VCaP (cell line): ENCODE measurements at regions not wholly inside any gene's neighbourhood (a gene's known extent, or its start where the extent isn't known, plus 50 kb on each side); places are given as distances from the start of the nearest gene placed in this dataset.
A peak's percentile ranks its signal among the peaks of the same experiment; 100 is the strongest.
"Not testable (repeated sequence)": the region's sequence is repeated elsewhere in the genome, so short reads cannot be mapped to it uniquely, and the experiment has no call there.

Experiments used
- H3K27ac ChIP-seq: fragments of 450-650 bp; 2 replicates; pipeline ENCODE4 v1.5.1; 2017
- TF ChIP-seq, protein P1 (sequence below): fragments of 450-650 bp; conservative IDR thresholded peaks from 2 replicates; pipeline ENCODE4 v1.5.1; 2017; ENCODE audit warnings: mild to moderate bottlenecking, moderate library complexity

GRCh38 chr10:58066979-58067378, 200.7 kb downstream of the IPMK start:
- TF ChIP-seq, protein P1, sequence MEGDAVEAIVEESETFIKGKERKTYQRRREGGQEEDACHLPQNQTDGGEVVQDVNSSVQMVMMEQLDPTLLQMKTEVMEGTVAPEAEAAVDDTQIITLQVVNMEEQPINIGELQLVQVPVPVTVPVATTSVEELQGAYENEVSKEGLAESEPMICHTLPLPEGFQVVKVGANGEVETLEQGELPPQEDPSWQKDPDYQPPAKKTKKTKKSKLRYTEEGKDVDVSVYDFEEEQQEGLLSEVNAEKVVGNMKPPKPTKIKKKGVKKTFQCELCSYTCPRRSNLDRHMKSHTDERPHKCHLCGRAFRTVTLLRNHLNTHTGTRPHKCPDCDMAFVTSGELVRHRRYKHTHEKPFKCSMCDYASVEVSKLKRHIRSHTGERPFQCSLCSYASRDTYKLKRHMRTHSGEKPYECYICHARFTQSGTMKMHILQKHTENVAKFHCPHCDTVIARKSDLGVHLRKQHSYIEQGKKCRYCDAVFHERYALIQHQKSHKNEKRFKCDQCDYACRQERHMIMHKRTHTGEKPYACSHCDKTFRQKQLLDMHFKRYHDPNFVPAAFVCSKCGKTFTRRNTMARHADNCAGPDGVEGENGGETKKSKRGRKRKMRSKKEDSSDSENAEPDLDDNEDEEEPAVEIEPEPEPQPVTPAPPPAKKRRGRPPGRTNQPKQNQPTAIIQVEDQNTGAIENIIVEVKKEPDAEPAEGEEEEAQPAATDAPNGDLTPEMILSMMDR: no peak

GRCh38 chr10:58066126-58066525, 201.6 kb downstream of the IPMK start:
- no peak overlapping the region for H3K27ac ChIP-seq
- TF ChIP-seq, protein P1: no peak

More at GRCh38 chr10:58066979-58067378, 200.7 kb downstream of the IPMK start:
- no peak overlapping the region for H3K27ac ChIP-seq

DNA sequence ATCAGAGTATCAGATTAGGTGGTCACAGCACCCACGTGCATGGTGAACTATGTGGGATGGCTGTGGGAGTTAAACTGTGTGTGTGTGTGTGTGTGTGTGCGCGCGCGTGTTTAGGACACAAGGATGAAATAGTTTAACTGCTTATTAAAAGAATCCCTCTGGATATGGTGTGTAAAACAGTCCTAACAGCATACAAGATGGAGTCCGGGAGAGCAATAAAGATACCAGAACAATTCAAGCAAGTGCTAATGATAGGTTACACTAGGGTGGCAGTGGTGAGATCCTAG, 202.2 kb downstream of the IPMK start:
- TF ChIP-seq, protein P1: peak; percentile 60

GRCh38 chr10:58064714-58065528, 202.8 kb downstream of the IPMK start:
- H3K27ac ChIP-seq: peak overlapping the region; percentile 24; the same call in 1 of the 2 replicates
- TF ChIP-seq, protein P1: peak; percentile 92

More for the DNA sequence above, 202.2 kb downstream of the IPMK start:
- H3K27ac ChIP-seq: no peak overlapping the region

DNA sequence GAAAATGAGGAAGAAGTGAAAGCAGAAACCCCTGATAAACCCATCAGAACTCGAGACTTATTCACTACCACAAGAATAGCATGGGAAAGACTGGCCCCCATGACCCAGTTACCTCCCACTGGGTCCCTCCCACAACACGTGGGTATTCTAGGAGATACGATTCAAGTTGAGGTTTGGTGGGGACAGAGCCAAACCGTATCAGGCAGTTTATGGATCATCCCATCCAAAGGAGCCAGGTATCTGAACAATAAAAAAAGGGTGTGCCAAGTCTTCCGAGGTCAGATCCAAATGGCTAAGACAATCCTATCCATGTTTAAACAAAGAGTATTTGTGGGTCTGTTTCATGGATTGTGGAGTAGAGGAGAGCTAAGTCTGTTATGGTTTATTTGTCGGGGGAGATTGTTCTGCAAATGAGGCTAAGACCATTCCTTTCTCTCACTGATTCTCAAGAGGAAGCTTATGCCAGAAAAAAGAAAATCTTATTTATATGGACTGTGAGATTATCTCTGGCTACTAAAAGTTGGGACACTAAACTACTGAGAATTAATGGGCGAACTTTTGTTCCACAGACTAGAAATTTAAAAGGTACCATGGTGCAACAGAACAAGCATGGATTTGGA, 203.7 kb downstream of the IPMK start:
- TF ChIP-seq, protein P1: no peak
- H3K27ac ChIP-seq: no peak overlapping the region; the same call in 1 of the 2 replicates

DNA sequence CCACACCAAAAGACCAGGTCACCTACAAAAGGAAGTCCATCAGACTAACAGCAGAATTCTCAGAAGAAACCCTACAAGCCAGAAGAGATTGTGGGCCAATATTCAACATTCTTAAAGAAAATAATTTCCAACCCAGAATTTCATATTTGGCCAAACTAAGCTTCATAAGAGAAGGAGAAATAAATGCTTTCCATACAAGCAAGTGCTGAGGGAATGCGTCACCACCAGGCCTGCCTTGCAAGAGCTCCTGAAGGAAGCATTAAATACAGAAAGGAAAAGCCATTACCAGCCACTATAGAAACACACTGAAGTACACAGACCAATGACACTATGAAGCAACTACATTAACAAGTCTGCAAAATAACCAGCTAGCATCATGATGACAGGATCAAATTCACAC, 209.0 kb downstream of the IPMK start:
- H3K27ac ChIP-seq: not testable (repeated sequence)

- TF ChIP-seq, protein P1: no peak
- no peak overlapping the region for H3K27ac ChIP-seq
Observed at GRCh38 chr10:58054881-58055280, 212.8 kb downstream of the IPMK start.

DNA sequence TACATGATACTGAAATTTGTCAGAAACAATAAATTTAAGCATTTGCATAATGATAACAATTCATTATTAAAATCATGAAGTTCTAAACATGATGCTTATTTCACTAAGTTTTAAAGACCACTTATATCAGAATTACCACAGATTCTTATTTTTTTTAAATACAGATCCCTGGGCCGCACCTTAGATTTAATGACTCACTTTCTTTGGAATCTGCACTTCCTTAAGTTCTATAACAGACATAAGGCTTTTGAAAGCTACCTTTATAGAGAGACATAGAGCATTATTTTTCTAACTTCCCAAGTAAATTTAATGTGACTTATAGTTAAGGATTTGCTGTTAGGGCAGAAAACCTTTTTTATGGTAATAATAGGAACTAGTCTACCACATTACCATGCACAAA, 214.9 kb downstream of the IPMK start:
- no peak overlapping the region for H3K27ac ChIP-seq
- TF ChIP-seq, protein P1: no peak
